Tibial artery (tissue), 4 donors: ENCODE measurements at regions not wholly inside any gene's neighbourhood (a gene's known extent, or its start where the extent isn't known, plus 50 kb on each side); places are given as distances from the start of the nearest gene placed in this dataset.

Source experiments
- DNase-seq, 2 donors: peaks; one replicate each; pipeline ENCODE4 v3.0.0-alpha.2; 2019
- H3K27ac ChIP-seq, 2 donors: fragments of 200-600 bp; sonication (generic) in 1 of 2; 1 replicate in 1 of 2; 2 replicates in 1 of 2; pipeline ENCODE4 v1.5.1; 2018 to 2019; ENCODE audit warnings: mild to moderate bottlenecking in 1 of 2
- H3K27me3 ChIP-seq, 2 donors: fragments of 200-600 bp; sonication (generic) in 1 of 2; one replicate each; pipeline versions ENCODE4 v1.5.1 to v1.6.0; 2016 to 2019
- H3K36me3 ChIP-seq, 3 donors: fragments of 200-600 bp; sonication (generic) in 2 of 3; one replicate each; pipeline ENCODE4 v1.5.1; 2016 to 2019; ENCODE audit warnings: mild to moderate bottlenecking in 2 of 3
- H3K4me1 ChIP-seq, 4 donors: fragments of 200-600 bp; sonication (generic) in 2 of 4; 1 replicate in 3 of 4; 2 replicates in 1 of 4; pipeline ENCODE4 v1.5.1; 2016 to 2019
- H3K4me3 ChIP-seq, 2 donors: fragments of 200-600 bp; sonication (generic) in 1 of 2; 1 replicate in 1 of 2; 2 replicates in 1 of 2; pipeline ENCODE4 v1.5.1; 2018 to 2019; ENCODE audit warnings: mild to moderate bottlenecking in 2 of 2
- H3K9me3 ChIP-seq, 3 donors: fragments of 200-600 bp; sonication (generic) in 1 of 3; one replicate each; pipeline ENCODE4 v1.5.1; 2016 to 2019
- CTCF ChIP-seq, 2 experiments: fragments of 200-600 bp in 1 of 2; fragments of 450-650 bp in 1 of 2; IDR thresholded peaks; one replicate each; pipeline ENCODE4 v1.5.1; 2017 to 2019; ENCODE audit warnings: antibody characterized with exemption in 2 of 2, mild to moderate bottlenecking in 1 of 2, moderate library complexity in 1 of 2
- intact Hi-C: fragments of 100-400 bp; cut with DNase I; formaldehyde crosslinking; loops from one replicate; pipeline ENCODE4 v1.15.0; 2023; ENCODE audit warnings: low total_unique reads

DNA sequence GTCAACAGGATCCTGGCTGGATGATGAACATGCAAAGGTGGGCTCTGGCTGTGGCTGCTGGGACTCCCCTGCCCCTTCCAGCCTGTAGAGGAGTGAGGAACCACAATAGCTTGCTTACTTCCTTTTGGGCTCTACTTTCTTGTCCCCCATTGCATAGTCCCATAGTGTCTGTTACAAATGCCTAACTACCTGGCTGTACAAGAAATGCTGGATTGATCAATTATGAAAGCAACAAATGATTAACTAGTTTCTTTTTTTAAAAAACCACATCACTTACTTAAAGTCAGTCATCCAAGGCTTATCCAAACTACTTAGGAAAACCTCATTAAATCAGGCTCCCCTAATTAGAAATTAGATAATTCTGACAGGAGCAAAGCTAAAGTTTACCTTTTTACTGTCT lies 514.1 kb upstream of the PKN2 start:
- Histone ChIP-seq H3K4me1 (no peaks in the 10 kb centered on the region), H3K9me3 (no peaks in the 10 kb centered on the region), H3K27ac (no peak overlapping the region), H3K27me3 (no peaks in the 10 kb centered on the region), H3K4me3 (no peak overlapping the region), H3K36me3 (no peaks in the 10 kb centered on the region)
- DNase-seq = no peak
- no peak for TF ChIP-seq CTCF (IDR thresholded peaks at IDR 0.05)
- intact Hi-C loops = no loop called here

GRCh38 chr1:88175120-88175630 lies 508.9 kb upstream of the PKN2 start:
- DNase-seq = no peak
- H3K9me3 ChIP-seq = no peaks in the 10 kb centered on the region
- H3K27ac ChIP-seq = no peak overlapping the region
- H3K4me1 ChIP-seq = no peaks in the 10 kb centered on the region
- TF ChIP-seq CTCF (IDR thresholded peaks at IDR 0.05) = no peak
- no peaks in the 10 kb centered on the region for H3K36me3 ChIP-seq
- H3K27me3 ChIP-seq = no peaks in the 10 kb centered on the region
- intact Hi-C loops = no loop called here
- H3K4me3 ChIP-seq = no peak overlapping the region

GRCh38 chr1:88175631-88176226 lies 508.3 kb upstream of the PKN2 start:
- Histone ChIP-seq H3K27ac (no peak overlapping the region), H3K27me3 (no peaks in the 10 kb centered on the region), H3K36me3 (no peaks in the 10 kb centered on the region), H3K4me3 (no peak overlapping the region), H3K9me3 (no peaks in the 10 kb centered on the region), H3K4me1 (no peaks in the 10 kb centered on the region)
- no peak for DNase-seq
- no peak for TF ChIP-seq CTCF (IDR thresholded peaks at IDR 0.05)
- intact Hi-C loops = no loop called here

- TF ChIP-seq CTCF (IDR thresholded peaks at IDR 0.05) = no peak
- intact Hi-C loops = no loop called here
- no peaks in the 10 kb centered on the region for H3K9me3 ChIP-seq
- no peaks in the 10 kb centered on the region for H3K4me1 ChIP-seq
- no peak overlapping the region for H3K27ac ChIP-seq
- H3K4me3 ChIP-seq = no peak overlapping the region
- no peaks in the 10 kb centered on the region for H3K36me3 ChIP-seq
- no peaks in the 10 kb centered on the region for H3K27me3 ChIP-seq
- DNase-seq = no peak
Measured at GRCh38 chr1:88179943-88180342, 504.1 kb upstream of the PKN2 start.

GRCh38 chr1:88180449-88181108 lies 503.5 kb upstream of the PKN2 start:
- DNase-seq = peak; percentile 36 to 66
- Histone ChIP-seq H3K4me3 (no peak overlapping the region), H3K27ac (no peak overlapping the region), H3K27me3 (no peaks in the 10 kb centered on the region), H3K36me3 (no peaks in the 10 kb centered on the region), H3K4me1 (no peaks in the 10 kb centered on the region), H3K9me3 (no peaks in the 10 kb centered on the region)
- peak; percentile 50 to 73 for TF ChIP-seq CTCF (IDR thresholded peaks at IDR 0.05)
- intact Hi-C loops = no loop called here
